SK-N-MC (cell line): ENCODE measurements at regions not wholly inside any gene's neighbourhood (a gene's known extent, or its start where the extent isn't known, plus 50 kb on each side); places are given as distances from the start of the nearest gene placed in this dataset.

Source experiments
- EZH2 ChIP-seq: fragments of 200-600 bp; sonication (generic); IDR thresholded peaks from one replicate; pipeline ENCODE4 v1.6.1; 2017; ENCODE audit warnings: antibody characterized with exemption
- POLR2AphosphoS5 ChIP-seq: IDR thresholded peaks from 2 replicates; pipeline ENCODE4 v1.6.1; 2012; ENCODE audit warnings: mild to moderate bottlenecking, low read depth, low read length, borderline replicate concordance

DNA sequence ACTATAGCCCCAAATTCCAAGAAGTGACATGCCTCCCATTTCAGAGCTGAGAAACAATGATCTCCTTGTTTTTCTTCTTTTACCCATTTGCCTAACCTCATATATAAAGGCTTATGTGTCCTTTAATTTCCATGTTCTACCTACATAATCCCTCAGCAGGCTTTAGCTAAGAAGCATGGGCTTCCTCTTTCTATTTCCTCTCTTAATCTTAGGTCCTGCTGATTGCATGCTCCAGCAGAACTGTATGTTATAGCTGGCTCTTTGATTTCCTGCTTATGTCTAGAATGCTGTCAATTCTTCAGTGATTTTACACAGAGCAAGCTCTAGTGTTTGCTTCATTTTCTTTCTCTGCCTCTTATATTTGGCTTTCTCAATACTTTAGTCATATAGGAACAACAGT is 151.7 kb upstream of the COX10 start:
- TF ChIP-seq POLR2AphosphoS5 (no peak), EZH2 (no peak)
